NOMO-1 treated with DMSO at 0.1 percent for 48 hours (cell line): ENCODE measurements at regions not wholly inside any gene's neighbourhood (a gene's known extent, or its start where the extent isn't known, plus 50 kb on each side); places are given as distances from the start of the nearest gene placed in this dataset.

Source experiments
- DNase-seq: peaks from one replicate; lab custom pipeline; 2025; ENCODE audit not compliant: unreplicated experiment; lab: John Stamatoyannopoulos, UW

DNA sequence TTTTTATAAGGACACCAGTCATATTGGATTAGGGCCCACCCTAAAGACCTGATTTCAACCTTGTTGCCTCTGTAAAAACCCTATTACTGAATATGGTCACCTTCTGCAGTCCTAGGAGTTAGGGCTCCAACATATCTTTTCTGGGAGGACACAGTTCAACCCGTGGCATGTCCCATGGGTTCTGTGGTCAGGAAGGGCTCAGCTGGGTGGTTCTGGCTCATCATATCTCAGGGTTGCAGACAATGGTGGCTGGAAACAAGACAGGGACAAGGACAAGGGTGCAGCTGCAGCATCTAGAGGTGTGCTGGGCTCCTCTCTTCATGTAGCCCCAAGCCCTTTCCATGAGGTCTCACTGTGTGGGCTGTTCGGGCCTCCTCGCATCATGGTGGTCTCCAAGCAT, 63.1 kb upstream of the FOXF1 start:
- no peak for DNase-seq

DNA sequence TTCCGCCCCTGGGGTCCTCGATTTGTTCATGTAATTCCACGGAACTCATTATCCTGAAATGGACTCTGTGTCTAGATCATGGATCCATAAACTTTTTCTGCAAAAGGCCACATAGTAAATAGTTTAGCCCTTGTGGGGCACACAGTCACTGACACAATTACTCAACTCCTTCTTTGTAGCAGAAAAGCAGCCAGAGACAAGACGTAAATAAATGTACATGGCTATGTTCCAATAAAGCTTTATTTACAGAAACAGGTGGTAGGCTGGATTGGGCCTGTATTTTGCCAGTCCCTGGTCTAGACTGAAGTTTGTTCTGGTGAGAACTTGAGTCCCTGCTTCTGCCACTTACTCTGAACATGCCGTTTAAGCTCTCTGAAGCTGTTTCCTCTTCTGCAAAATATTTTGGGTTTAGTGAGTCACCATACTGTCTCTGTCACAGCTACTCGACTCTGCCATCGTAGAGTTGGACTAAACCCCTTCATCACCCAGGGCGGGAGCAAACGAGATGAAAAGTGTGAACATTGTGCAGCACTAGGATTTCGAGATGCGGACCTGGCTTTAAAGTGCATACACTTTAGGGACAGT, 61.9 kb upstream of the FOXF1 start:
- DNase-seq: peak; percentile 79

DNA sequence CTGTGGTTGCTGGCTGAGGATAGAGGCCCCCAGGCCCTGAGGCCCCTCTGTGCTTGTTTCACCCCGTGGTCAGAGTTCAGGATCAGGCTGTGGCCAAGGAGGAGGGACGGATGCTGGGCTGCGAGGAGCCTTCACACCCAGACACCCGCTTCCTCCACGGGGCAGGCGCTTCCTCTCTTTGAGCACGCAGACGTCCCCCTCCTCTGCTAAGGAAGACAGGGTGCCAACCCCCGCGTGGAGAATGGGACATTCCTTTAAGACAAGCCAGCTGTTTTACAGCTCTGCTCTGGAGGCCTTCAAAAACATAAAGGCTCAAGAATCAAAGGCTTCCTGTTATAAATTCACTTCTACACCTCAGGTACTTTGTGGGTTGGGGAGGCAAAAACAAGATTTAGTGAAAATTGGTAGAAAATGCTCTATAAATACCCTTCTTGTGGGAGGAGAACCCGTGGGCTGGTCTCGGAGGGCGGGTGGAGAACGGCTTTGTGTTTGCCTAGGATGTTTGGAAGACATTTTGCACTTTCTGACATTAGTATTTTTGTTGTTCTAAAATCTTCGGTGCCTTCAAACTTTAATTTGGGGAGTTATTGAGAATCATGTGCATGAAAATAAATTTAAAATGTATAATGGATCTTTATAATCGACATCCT, 60.8 kb upstream of the FOXF1 start:
- no peak for DNase-seq

DNA sequence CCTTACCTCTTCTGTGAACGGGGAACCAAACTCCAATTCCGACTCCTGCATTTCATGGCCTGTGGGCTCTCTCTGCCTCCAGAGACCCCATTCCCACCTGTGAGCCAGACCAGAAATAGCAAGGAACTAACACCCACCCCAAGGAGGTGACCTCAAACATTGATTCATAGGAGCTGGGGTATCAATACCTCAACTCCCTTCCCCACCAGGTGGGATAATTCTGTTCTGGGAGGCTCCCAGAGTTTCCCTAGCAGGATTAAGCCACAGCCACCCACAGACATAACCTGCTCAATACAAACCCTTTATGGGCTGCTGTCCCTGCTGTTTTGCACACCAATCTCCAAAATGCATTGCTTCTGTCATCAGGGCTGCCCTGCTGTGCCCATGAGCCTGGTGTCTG, 59.6 kb upstream of the FOXF1 start:
- DNase-seq: no peak

DNA sequence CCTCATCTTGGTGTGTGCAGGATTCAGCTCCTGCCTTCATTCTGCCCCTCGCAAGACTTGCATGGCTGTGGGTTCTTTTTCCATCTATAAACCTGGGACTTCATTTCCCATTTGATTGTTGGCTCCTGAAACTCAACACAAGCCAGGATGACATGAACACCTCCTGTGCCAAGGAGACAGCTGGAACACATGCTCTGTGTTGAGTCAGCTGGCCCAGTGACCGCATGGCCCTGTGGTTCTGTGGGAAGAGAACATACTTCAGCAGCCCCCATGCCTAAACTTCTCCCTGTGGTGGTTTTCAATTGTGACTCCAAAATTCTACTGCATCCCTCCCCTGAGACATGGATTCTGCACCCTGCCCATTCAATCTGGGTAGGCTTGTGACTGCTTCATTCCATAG, 57.9 kb upstream of the FOXF1 start:
- DNase-seq: no peak

DNA sequence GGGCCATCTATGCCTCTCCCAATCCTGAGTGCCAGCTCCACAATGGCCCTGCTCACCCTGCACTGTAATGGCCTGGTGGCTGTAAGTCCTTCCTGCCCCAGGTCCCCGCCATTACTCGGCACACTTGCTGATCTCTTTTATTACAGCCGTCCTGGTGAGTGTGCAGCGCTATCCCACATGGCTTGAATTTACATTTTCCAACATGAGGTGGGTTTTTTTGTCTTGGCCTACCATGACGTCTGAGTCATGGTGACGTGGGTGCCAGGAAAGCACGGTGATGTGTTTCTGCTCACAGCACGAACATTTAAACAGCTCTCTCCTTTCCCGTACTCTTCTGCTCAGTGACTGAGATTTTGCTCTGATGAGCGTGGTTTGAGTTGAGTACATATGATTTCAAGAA, 55.2 kb upstream of the FOXF1 start:
- no peak for DNase-seq

DNA sequence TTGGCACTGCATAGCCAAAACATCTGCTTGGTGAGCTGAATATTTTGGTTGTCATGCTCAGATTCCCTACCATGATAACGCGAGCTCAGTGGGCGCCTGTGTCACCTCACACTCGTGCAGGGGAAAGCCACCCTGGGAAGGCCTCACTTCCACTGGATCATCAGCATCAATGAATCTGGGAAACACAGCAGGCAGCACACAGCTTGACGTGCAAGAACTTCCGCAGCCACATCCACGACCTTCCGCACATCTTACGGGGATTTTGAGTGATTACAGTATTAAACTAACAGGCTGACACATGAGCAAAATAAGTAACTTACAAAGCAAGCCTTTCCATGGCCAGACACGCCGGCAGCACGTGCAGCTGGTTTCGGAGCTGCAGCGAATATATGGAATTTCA, 54.7 kb upstream of the FOXF1 start:
- DNase-seq: no peak

DNA sequence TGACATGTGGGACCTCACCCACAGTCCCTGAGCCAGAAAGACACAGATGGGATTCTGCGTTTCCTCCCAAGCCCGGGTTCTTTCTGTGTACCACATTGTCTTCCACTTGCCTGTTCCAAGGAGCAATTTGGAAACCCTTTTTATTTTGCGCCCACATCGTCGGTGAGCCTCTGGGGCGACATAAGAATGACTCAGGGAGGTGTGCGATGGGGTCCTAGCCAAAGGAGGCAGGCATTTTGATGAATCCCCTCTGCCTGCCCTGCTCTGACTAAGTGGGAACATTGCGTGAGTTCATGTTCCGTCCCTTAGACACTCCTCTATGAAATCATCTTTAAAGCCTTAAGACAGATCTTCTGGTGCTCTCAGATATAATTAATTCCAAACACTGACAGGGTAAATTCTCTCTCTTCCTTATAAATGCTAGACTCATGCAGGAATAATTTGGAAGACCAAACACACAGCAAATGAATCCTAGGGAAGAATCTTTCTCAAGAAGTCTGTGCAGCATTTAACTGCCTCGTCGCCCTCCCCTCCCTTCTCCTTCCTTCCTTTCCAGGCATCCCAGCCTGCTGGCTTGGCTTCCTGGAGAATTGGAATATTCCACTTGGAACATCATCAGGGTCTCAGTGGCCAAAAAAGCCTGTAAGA, 52.7 kb upstream of the FOXF1 start:
- DNase-seq: no peak

DNA sequence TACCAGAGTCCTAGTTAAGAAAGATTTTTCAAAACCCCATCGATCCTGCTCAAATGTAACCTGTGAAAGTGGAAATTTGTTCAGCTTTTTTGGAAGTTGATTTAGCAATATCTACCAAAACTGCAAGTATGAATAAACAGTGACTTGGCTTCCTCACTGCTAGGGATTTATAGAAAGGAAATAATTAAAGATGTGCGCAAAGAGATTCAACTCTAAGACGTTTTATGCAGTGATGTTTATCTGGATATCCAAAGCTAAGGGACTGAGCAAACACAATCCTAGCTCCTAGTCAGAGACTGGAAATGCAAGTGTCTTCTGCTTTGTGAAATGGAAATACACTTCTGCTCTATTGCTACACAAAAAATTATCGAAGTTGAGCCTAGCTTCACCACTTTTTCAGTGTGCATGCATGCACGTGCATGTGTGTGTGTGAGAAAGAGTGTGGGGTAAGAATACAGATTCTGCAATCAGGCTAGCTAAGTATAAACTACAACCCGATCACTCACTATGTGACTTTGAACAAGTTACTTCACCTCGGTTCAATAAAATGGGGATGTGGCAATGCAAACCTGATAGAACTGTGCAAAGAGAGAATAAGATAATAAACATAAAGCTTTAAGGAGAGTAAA, 52.1 kb upstream of the FOXF1 start:
- no peak for DNase-seq

DNA sequence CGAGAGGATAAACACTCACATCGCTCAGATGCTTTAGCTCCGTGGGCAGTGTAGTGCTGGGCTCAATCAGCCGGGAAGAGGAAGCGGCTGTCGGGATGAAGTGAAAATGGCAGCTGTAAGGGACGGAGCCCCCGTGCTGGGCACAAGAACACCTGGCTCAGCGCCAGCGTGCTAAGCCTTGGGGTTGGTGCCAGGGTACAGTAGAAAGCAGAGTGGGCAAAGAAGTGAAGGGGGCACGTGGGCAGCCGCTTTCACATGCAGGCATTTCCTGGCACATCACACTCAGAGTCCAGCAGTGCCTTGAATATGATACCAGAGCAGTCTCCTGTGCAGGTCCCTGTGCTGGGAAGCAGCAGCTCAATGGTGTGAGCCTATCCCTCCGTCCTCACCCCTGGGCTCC, 51.1 kb upstream of the FOXF1 start:
- no peak for DNase-seq
